CD14-positive monocyte (primary cell): ENCODE measurements at regions not wholly inside any gene's neighbourhood (a gene's known extent, or its start where the extent isn't known, plus 50 kb on each side); places are given as distances from the start of the nearest gene placed in this dataset.

ENCODE experiments used
- DNase-seq, 3 donors: peaks; one replicate each; pipeline ENCODE4 v3.0.0-alpha.2; 2011 to 2022
- H2AFZ ChIP-seq: 2 replicates; pipeline ENCODE4 v1.6.0; 2012; ENCODE audit warnings: mild to moderate bottlenecking, low read depth, low read length, inconsistent platforms; ENCODE audit not compliant: insufficient read depth, poor library complexity, severe bottlenecking
- H3K27ac ChIP-seq, 2 donors: 1 replicate in 1 of 2; 2 replicates in 1 of 2; pipeline ENCODE4 v1.5.1; 2012 to 2013; ENCODE audit warnings: low read length in 2 of 2, control low read depth in 1 of 2, inconsistent platforms in 1 of 2, low read depth in 1 of 2, mild to moderate bottlenecking in 1 of 2
- H3K27me3 ChIP-seq, 2 donors: one replicate each; pipeline versions ENCODE4 v1.6.0 to v1.6.1; 2011 to 2013; ENCODE audit warnings: low read length in 2 of 2; ENCODE audit not compliant: control insufficient read depth in 2 of 2, insufficient read depth in 2 of 2
- H3K36me3 ChIP-seq, 2 donors: replicated peaks in 1 of 2; 1 replicate in 1 of 2; 2 replicates in 1 of 2; pipeline versions ENCODE4 v1.5.1 to v1.6.1; 2012 to 2013; ENCODE audit warnings: low read length in 2 of 2, control low read depth in 1 of 2, inconsistent platforms in 1 of 2, mild to moderate bottlenecking in 1 of 2; ENCODE audit not compliant: insufficient read depth in 2 of 2, control insufficient read depth in 1 of 2
- H3K4me1 ChIP-seq, 2 donors: 1 replicate in 1 of 2; 2 replicates in 1 of 2; pipeline versions ENCODE4 v1.5.1 to v1.6.1; 2012 to 2013; ENCODE audit warnings: low read length in 2 of 2, control low read depth in 1 of 2, inconsistent platforms in 1 of 2, mild to moderate bottlenecking in 1 of 2, moderate library complexity in 1 of 2; ENCODE audit not compliant: insufficient read depth in 2 of 2, control insufficient read depth in 1 of 2
- H3K4me2 ChIP-seq: replicated peaks from 2 replicates; pipeline ENCODE3; 2012; ENCODE audit warnings: low read length, moderate library complexity, mild to moderate bottlenecking; ENCODE audit not compliant: poor library complexity, severe bottlenecking; ENCODE audit errors: extremely low read depth
- H3K4me3 ChIP-seq, 3 experiments: fragments of 200-600 bp in 1 of 3; sonication (generic) in 1 of 3; replicated peaks in 1 of 3; 1 replicate in 2 of 3; 2 replicates in 1 of 3; pipeline ENCODE4 v1.5.1; 2011 to 2013; ENCODE audit warnings: low read length in 3 of 3, mild to moderate bottlenecking in 3 of 3, control low read depth in 2 of 3, low read depth in 2 of 3, inconsistent platforms in 1 of 3, moderate library complexity in 1 of 3
- H3K79me2 ChIP-seq: 2 replicates; pipeline ENCODE4 v1.6.0; 2012; ENCODE audit warnings: mild to moderate bottlenecking, control low read depth, inconsistent platforms, low read length, moderate library complexity; ENCODE audit not compliant: insufficient read depth
- H3K9ac ChIP-seq: 2 replicates; pipeline ENCODE4 v1.6.0; 2017; ENCODE audit warnings: low read length, mild to moderate bottlenecking; ENCODE audit not compliant: insufficient read depth, poor library complexity, severe bottlenecking
- H3K9me3 ChIP-seq, 2 donors: replicated peaks in 1 of 2; 1 replicate in 1 of 2; 2 replicates in 1 of 2; pipeline versions ENCODE4 v1.5.1 to v1.6.1; 2012 to 2013; ENCODE audit warnings: low read length in 2 of 2, control low read depth in 1 of 2; ENCODE audit not compliant: control insufficient read depth in 1 of 2, insufficient read depth in 1 of 2
- H4K20me1 ChIP-seq: 2 replicates; pipeline ENCODE4 v1.6.0; 2012; ENCODE audit warnings: mild to moderate bottlenecking, low read length, control low read depth, moderate library complexity; ENCODE audit not compliant: insufficient read depth
- H3K27ac Mint-ChIP-seq, 7 donors: one replicate each; pipeline ENCODE4 v1.8.0; 2020; ENCODE audit warnings: mild to moderate bottlenecking in 7 of 7, mixed read lengths in 7 of 7, moderate library complexity in 6 of 7, inconsistent platforms in 2 of 7
- H3K27me3 Mint-ChIP-seq, 3 donors: one replicate each; pipeline ENCODE4 v1.8.0; 2021 to 2022; ENCODE audit warnings: low read depth in 3 of 3, mild to moderate bottlenecking in 3 of 3, mixed read lengths in 3 of 3, moderate library complexity in 3 of 3, inconsistent platforms in 1 of 3
- H3K36me3 Mint-ChIP-seq, 2 donors: one replicate each; pipeline ENCODE4 v1.8.0; 2020; ENCODE audit warnings: mixed read lengths in 2 of 2, inconsistent platforms in 1 of 2, mild to moderate bottlenecking in 1 of 2
- H3K4me1 Mint-ChIP-seq: one replicate; pipeline ENCODE4 v1.8.0; 2020; ENCODE audit warnings: mild to moderate bottlenecking, mixed read lengths
- H3K4me3 Mint-ChIP-seq, 2 donors: one replicate each; pipeline ENCODE4 v1.8.0; 2020; ENCODE audit warnings: mild to moderate bottlenecking in 2 of 2, mixed read lengths in 2 of 2, moderate library complexity in 1 of 2
- H3K9me3 Mint-ChIP-seq, 7 donors: one replicate each; pipeline ENCODE4 v1.8.0; 2020 to 2022; ENCODE audit warnings: mixed read lengths in 7 of 7, mild to moderate bottlenecking in 6 of 7, moderate library complexity in 6 of 7, inconsistent platforms in 2 of 7
- WGBS: methylation state at CpG from one replicate; pipeline ENCODE4 v1.1.5; 2013; ENCODE audit warnings: missing lambda C conversion rate; ENCODE audit not compliant: insufficient coverage; 5-methylcytosine and 5-hydroxymethylcytosine counted together
- intact Hi-C, 2 donors: fragments of 100-400 bp; cut with micrococcal nuclease; formaldehyde crosslinking; loops; one replicate each; pipeline versions ENCODE4 v1.15.0 to v1.15.1; 2023
- TF ChIP-seq, protein P1 (sequence below): fragments of 200-600 bp; IDR thresholded peaks from one replicate; pipeline ENCODE4 v1.8.0; 2022; ENCODE audit warnings: antibody characterized with exemption, mild to moderate bottlenecking

DNA sequence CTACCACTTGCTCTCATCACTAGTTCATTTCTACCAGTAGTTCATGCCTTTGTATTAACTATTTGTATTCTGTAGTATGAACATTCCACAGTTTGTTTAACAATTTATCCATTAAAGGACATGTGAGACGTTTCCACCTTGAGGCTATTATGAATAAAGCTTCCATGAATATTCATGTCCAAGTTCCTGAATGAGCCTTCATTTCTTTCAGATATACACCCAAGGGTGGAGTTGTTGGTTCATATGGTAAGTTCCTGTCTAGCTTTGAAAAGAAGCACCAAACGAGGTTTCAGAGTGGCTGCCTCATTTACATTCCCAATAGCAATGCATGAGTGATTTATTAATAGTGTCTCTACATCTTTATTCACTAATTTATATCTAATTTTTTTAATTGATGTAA is 407.8 kb upstream of the C16orf82 start:
- H3K36me3 Mint-ChIP-seq = no peaks in the 10 kb centered on the region
- Histone ChIP-seq H3K4me3 (no peak overlapping the region), H3K4me2 (no peak overlapping the region), H2AFZ (no peak overlapping the region), H4K20me1 (no peaks in the 10 kb centered on the region), H3K79me2 (no peaks in the 10 kb centered on the region), H3K9ac (no peak overlapping the region), H3K4me1 (no peaks in the 10 kb centered on the region), H3K9me3 (no peaks in the 10 kb centered on the region), H3K27me3 (no peaks in the 10 kb centered on the region), H3K27ac (no peak overlapping the region), H3K36me3 (no peaks in the 10 kb centered on the region)
- H3K4me1 Mint-ChIP-seq = no peaks in the 10 kb centered on the region
- intact Hi-C loops = no loop called here
- peaks cover 2 to 7% (median 6%) of the 10 kb centered on the region in 3 donors for H3K27me3 Mint-ChIP-seq
- no peak overlapping the region for H3K4me3 Mint-ChIP-seq
- H3K9me3 Mint-ChIP-seq = peaks cover 0 to 8% (median 2%) of the 10 kb centered on the region in 7 donors
- no peak overlapping the region for H3K27ac Mint-ChIP-seq
- TF ChIP-seq, protein P1, sequence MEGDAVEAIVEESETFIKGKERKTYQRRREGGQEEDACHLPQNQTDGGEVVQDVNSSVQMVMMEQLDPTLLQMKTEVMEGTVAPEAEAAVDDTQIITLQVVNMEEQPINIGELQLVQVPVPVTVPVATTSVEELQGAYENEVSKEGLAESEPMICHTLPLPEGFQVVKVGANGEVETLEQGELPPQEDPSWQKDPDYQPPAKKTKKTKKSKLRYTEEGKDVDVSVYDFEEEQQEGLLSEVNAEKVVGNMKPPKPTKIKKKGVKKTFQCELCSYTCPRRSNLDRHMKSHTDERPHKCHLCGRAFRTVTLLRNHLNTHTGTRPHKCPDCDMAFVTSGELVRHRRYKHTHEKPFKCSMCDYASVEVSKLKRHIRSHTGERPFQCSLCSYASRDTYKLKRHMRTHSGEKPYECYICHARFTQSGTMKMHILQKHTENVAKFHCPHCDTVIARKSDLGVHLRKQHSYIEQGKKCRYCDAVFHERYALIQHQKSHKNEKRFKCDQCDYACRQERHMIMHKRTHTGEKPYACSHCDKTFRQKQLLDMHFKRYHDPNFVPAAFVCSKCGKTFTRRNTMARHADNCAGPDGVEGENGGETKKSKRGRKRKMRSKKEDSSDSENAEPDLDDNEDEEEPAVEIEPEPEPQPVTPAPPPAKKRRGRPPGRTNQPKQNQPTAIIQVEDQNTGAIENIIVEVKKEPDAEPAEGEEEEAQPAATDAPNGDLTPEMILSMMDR = no peak
- no peak for DNase-seq
- no CpG with 5 or more reads among the region's 2 CpGs for whole genome bisulfite sequencing

DNA sequence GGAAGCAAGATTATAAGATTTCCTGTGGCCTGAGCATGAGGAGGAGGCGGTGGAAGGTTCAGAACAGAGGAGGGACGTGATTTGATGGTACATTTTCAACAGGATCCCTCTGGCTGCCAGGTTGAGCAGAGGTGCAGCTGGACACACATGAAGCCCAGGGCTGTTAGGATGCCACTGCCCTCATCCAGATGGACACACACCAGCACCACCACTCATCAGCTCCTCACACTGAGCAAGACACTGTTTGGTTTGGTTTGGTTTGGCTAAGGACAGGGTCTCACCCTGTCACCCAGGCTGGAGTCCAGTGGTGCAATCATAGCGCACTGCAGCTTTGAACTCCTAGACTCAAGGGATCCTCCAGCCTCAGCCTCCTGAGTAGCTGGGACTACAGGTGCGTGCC is 402.6 kb upstream of the C16orf82 start:
- H2AFZ ChIP-seq = no peak overlapping the region
- H3K27ac ChIP-seq = no peak overlapping the region
- Mint-ChIP-seq H3K4me3 (no peak overlapping the region), H3K4me1 (no peaks in the 10 kb centered on the region), H3K27ac (no peak overlapping the region), H3K27me3 (peaks cover 3 to 7% (median 5%) of the 10 kb centered on the region in 3 donors), H3K9me3 (peaks cover 0 to 6% (median 0%) of the 10 kb centered on the region in 7 donors), H3K36me3 (no peaks in the 10 kb centered on the region)
- no peak for DNase-seq
- H3K4me3 ChIP-seq = no peak overlapping the region
- no peaks in the 10 kb centered on the region for H3K36me3 ChIP-seq
- no peaks in the 10 kb centered on the region for H4K20me1 ChIP-seq
- H3K9ac ChIP-seq = no peak overlapping the region
- H3K9me3 ChIP-seq = no peaks in the 10 kb centered on the region
- WGBS = 83% methylated on average over 3 of the region's 4 CpGs
- H3K79me2 ChIP-seq = no peaks in the 10 kb centered on the region
- no peak overlapping the region for H3K4me2 ChIP-seq
- intact Hi-C loops = no loop called here
- H3K27me3 ChIP-seq = no peaks in the 10 kb centered on the region
- TF ChIP-seq, protein P1 = no peak
- H3K4me1 ChIP-seq = no peaks in the 10 kb centered on the region
